Neutrophil (primary cell): ENCODE measurements at regions not wholly inside any gene's neighbourhood (a gene's known extent, or its start where the extent isn't known, plus 50 kb on each side); places are given as distances from the start of the nearest gene placed in this dataset.

Source experiments
- H3K27ac ChIP-seq: fragments of 200-600 bp; sonication (generic); 2 replicates; pipeline ENCODE4 v1.5.1; 2016; ENCODE audit warnings: mild to moderate bottlenecking, moderate library complexity
- H3K27me3 ChIP-seq: fragments of 200-600 bp; sonication (generic); 2 replicates; pipeline ENCODE4 v1.6.0; 2016; ENCODE audit warnings: mild to moderate bottlenecking
- H3K36me3 ChIP-seq: fragments of 200-600 bp; sonication (generic); 2 replicates; pipeline ENCODE4 v1.5.1; 2017
- H3K4me1 ChIP-seq, 2 experiments: fragments of 200-600 bp in 1 of 2; sonication (generic) in 1 of 2; 1 replicate in 1 of 2; 2 replicates in 1 of 2; pipeline versions ENCODE4 v1.5.1 to v1.6.1; 2013 to 2016; ENCODE audit warnings: low read depth in 1 of 2, low read length in 1 of 2, mild to moderate bottlenecking in 1 of 2, moderate library complexity in 1 of 2; ENCODE audit not compliant: control insufficient read depth in 1 of 2, insufficient read depth in 1 of 2
- H3K4me3 ChIP-seq, 2 experiments: fragments of 200-600 bp in 1 of 2; sonication (generic) in 1 of 2; 1 replicate in 1 of 2; 2 replicates in 1 of 2; pipeline ENCODE4 v1.5.1; 2013 to 2016; ENCODE audit warnings: low read depth in 1 of 2, low read length in 1 of 2, mild to moderate bottlenecking in 1 of 2, moderate library complexity in 1 of 2
- H3K9me3 ChIP-seq: fragments of 200-600 bp; sonication (generic); 2 replicates; pipeline ENCODE4 v1.5.1; 2016
- CTCF ChIP-seq: fragments of 200-600 bp; sonication (generic); IDR thresholded peaks from 2 replicates; pipeline ENCODE4 v1.5.1; 2016; ENCODE audit warnings: antibody characterized with exemption

GRCh38 chr2:205889114-205889513 lies 196.9 kb downstream of the INO80D start:
- no peak overlapping the region for H3K4me3 ChIP-seq
- no peak for TF ChIP-seq CTCF
- no peaks in the 10 kb centered on the region for H3K36me3 ChIP-seq
- H3K27me3 ChIP-seq = peaks cover 13% of the 10 kb centered on the region
- no peaks in the 10 kb centered on the region for H3K9me3 ChIP-seq
- H3K27ac ChIP-seq = no peak overlapping the region
- no peaks in the 10 kb centered on the region for H3K4me1 ChIP-seq

GRCh38 chr2:205887637-205888036 lies 198.3 kb downstream of the INO80D start:
- no peak overlapping the region for H3K4me3 ChIP-seq
- H3K9me3 ChIP-seq = no peaks in the 10 kb centered on the region
- no peak overlapping the region for H3K27ac ChIP-seq
- no peaks in the 10 kb centered on the region for H3K4me1 ChIP-seq
- H3K27me3 ChIP-seq = peaks cover 26% of the 10 kb centered on the region
- H3K36me3 ChIP-seq = no peaks in the 10 kb centered on the region
- TF ChIP-seq CTCF = no peak

GRCh38 chr2:205885492-205886099 lies 200.4 kb downstream of the INO80D start:
- TF ChIP-seq CTCF = peak; percentile 43
- H3K36me3 ChIP-seq = no peaks in the 10 kb centered on the region
- H3K4me3 ChIP-seq = no peak overlapping the region
- no peaks in the 10 kb centered on the region for H3K9me3 ChIP-seq
- no peak overlapping the region for H3K27ac ChIP-seq
- H3K4me1 ChIP-seq = no peaks in the 10 kb centered on the region
- H3K27me3 ChIP-seq = peaks cover 29% of the 10 kb centered on the region

GRCh38 chr2:205883965-205884364 lies 201.7 kb downstream of the NRP2 start:
- peaks cover 33% of the 10 kb centered on the region for H3K27me3 ChIP-seq
- TF ChIP-seq CTCF = no peak
- H3K9me3 ChIP-seq = no peaks in the 10 kb centered on the region
- no peak overlapping the region for H3K27ac ChIP-seq
- H3K4me1 ChIP-seq = no peaks in the 10 kb centered on the region
- H3K4me3 ChIP-seq = no peak overlapping the region
- H3K36me3 ChIP-seq = no peaks in the 10 kb centered on the region

GRCh38 chr2:205882806-205883425 lies 200.6 kb downstream of the NRP2 start:
- no peak overlapping the region for H3K27ac ChIP-seq
- TF ChIP-seq CTCF = no peak

More at GRCh38 chr2:205882806-205883425, 200.6 kb downstream of the NRP2 start:
- H3K36me3 ChIP-seq = no peaks in the 10 kb centered on the region
- peaks cover 33% of the 10 kb centered on the region for H3K27me3 ChIP-seq
- H3K4me3 ChIP-seq = no peak overlapping the region
- no peaks in the 10 kb centered on the region for H3K9me3 ChIP-seq
- H3K4me1 ChIP-seq = no peaks in the 10 kb centered on the region
